T-helper 2 cell treated with Interferon-gamma antibody and Interleukin-4, amounts not matched to agents 100 ng/mL and 5 ng/mL, for 36 hours (primary cell): ENCODE measurements at regions not wholly inside any gene's neighbourhood (a gene's known extent, or its start where the extent isn't known, plus 50 kb on each side); places are given as distances from the start of the nearest gene placed in this dataset.
"Not testable (repeated sequence)": the region's sequence is repeated elsewhere in the genome, so short reads cannot be mapped to it uniquely, and the experiment has no call there.

Experiments
- intact Hi-C: fragments of 100-400 bp; cut with micrococcal nuclease; formaldehyde crosslinking; loops from one replicate; pipeline ENCODE4 v1.15.1; 2023

GRCh38 chr22:26914519-26915185 is 257.3 kb downstream of the MIAT start:
- intact Hi-C loops, result no loop called here

- intact Hi-C loops, result no loop called here
Observed at GRCh38 chr22:26916236-26916635, 258.8 kb downstream of the MIAT start.

GRCh38 chr22:26918226-26918625 is 260.8 kb downstream of the MIAT start:
- intact Hi-C loops, result no loop called here

GRCh38 chr22:26921726-26922125 is 264.3 kb downstream of the MIAT start:
- intact Hi-C loops, result no loop called here

GRCh38 chr22:26922806-26923205 is 265.4 kb downstream of the MIAT start:
- intact Hi-C loops, result no loop called here

GRCh38 chr22:26923531-26923930 is 266.1 kb downstream of the MIAT start:
- intact Hi-C loops, result no loop called here

- intact Hi-C loops, result no loop called here
Observed at GRCh38 chr22:26927821-26928220, 270.4 kb downstream of the MIAT start.

- intact Hi-C loops, result no loop called here
Observed at GRCh38 chr22:26931471-26931870, 274.1 kb downstream of the MIAT start.

GRCh38 chr22:26933105-26933590 is 275.8 kb downstream of the MIAT start:
- intact Hi-C loops, result no loop called here

- intact Hi-C loops, result no loop called here
Observed at GRCh38 chr22:26937213-26937612, 279.8 kb downstream of the MIAT start.

- intact Hi-C loops, result no loop called here
Observed at GRCh38 chr22:26939466-26939865, 282.1 kb downstream of the MIAT start.

GRCh38 chr22:26941896-26942636 is 284.7 kb downstream of the MIAT start:
- intact Hi-C loops, result no loop called here

- intact Hi-C loops, result no loop called here
Observed at GRCh38 chr22:26942637-26942957, 285.2 kb downstream of the MIAT start.

- intact Hi-C loops, result no loop called here
Observed at GRCh38 chr22:26945565-26945964, 288.2 kb downstream of the MIAT start.

- intact Hi-C loops, result no loop called here
Observed at GRCh38 chr22:26949193-26949592, 291.8 kb downstream of the MIAT start.

- intact Hi-C loops, result not testable (repeated sequence)
Observed at GRCh38 chr22:26951139-26951538, 293.8 kb downstream of the MIAT start.

GRCh38 chr22:26952004-26952403 is 294.6 kb downstream of the MIAT start:
- intact Hi-C loops, result no loop called here

- intact Hi-C loops, result no loop called here
Observed at GRCh38 chr22:26952451-26953011, 295.1 kb downstream of the MIAT start.

- intact Hi-C loops, result no loop called here
Observed at GRCh38 chr22:26953012-26953883, 295.9 kb downstream of the MIAT start.

- intact Hi-C loops, result no loop called here
Observed at GRCh38 chr22:26956371-26956770, 299.0 kb downstream of the MIAT start.

- intact Hi-C loops, result no loop called here
Observed at GRCh38 chr22:26957176-26957575, 299.8 kb downstream of the MIAT start.

GRCh38 chr22:26957897-26958296 is 300.5 kb downstream of the MIAT start:
- intact Hi-C loops, result no loop called here
